ENCODE measurements at regions not wholly inside any gene's neighbourhood (a gene's known extent, or its start where the extent isn't known, plus 50 kb on each side); places are given as distances from the start of the nearest gene placed in this dataset.

GRCh38 chr9:107540164-107540561 is 50.6 kb upstream of the KLF4 start:
- no peaks in the 10 kb centered on the region for H3K36me3 Mint-ChIP-seq

GRCh38 chr9:107539427-107540163 is 50.0 kb upstream of the KLF4 start:
- no peak overlapping the region for H3K27ac Mint-ChIP-seq
- no peak overlapping the region for H3K4me3 Mint-ChIP-seq
- H3K4me1 Mint-ChIP-seq, result no peaks in the 10 kb centered on the region
- ATAC-seq (no peak), DNase-seq (ENCODE audit: low spot score in 2 of 2) (no peak)
- no peaks in the 10 kb centered on the region for H3K36me3 Mint-ChIP-seq
- no peaks in the 10 kb centered on the region for H3K9me3 Mint-ChIP-seq

More at GRCh38 chr9:107540164-107540561, 50.6 kb upstream of the KLF4 start:
- no peak overlapping the region for H3K27ac Mint-ChIP-seq
- H3K4me1 Mint-ChIP-seq, result no peaks in the 10 kb centered on the region
- DNase-seq (ENCODE audit: low spot score in 2 of 2), result no peak
- no peak overlapping the region for H3K4me3 Mint-ChIP-seq
- ATAC-seq, result no peak
- no peaks in the 10 kb centered on the region for H3K9me3 Mint-ChIP-seq

All from stimulated activated effector memory CD8-positive, alpha-beta T cell treated with anti-CD3 and anti-CD28 coated beads, Interleukin-12 subunit alpha, Interleukin-12 subunit beta, amount 100 ng/mL, for 72 hours (primary cell).